Skeletal muscle tissue (tissue), 3 donors: ENCODE measurements at regions not wholly inside any gene's neighbourhood (a gene's known extent, or its start where the extent isn't known, plus 50 kb on each side); places are given as distances from the start of the nearest gene placed in this dataset.
A peak's percentile ranks its signal among the peaks of the same experiment; 100 is the strongest.

Experiments used
- H3K27ac ChIP-seq: one replicate; pipeline ENCODE4 v1.7.0; 2013; ENCODE audit warnings: mild to moderate bottlenecking, low read depth, low read length, inconsistent platforms
- H3K27me3 ChIP-seq, 3 donors: one replicate each; pipeline ENCODE4 v1.7.0; 2013; ENCODE audit warnings: low read length in 3 of 3; ENCODE audit not compliant: control insufficient read depth in 3 of 3, insufficient read depth in 3 of 3
- H3K36me3 ChIP-seq, 3 donors: one replicate each; pipeline ENCODE4 v1.7.0; 2013; ENCODE audit warnings: low read length in 3 of 3; ENCODE audit not compliant: control insufficient read depth in 3 of 3, insufficient read depth in 3 of 3
- H3K4me1 ChIP-seq, 3 donors: one replicate each; pipeline ENCODE4 v1.7.0; 2013; ENCODE audit warnings: low read length in 3 of 3, mild to moderate bottlenecking in 3 of 3; ENCODE audit not compliant: control insufficient read depth in 3 of 3, insufficient read depth in 3 of 3
- H3K4me3 ChIP-seq, 3 donors: one replicate each; pipeline ENCODE4 v1.7.0; 2013; ENCODE audit warnings: low read length in 3 of 3
- H3K9ac ChIP-seq, 3 donors: one replicate each; pipeline ENCODE4 v1.7.0; 2013; ENCODE audit warnings: low read length in 3 of 3, mild to moderate bottlenecking in 3 of 3, moderate library complexity in 2 of 3, low read depth in 1 of 3
- H3K9me3 ChIP-seq, 3 donors: one replicate each; pipeline ENCODE4 v1.7.0; 2013; ENCODE audit warnings: low read length in 3 of 3; ENCODE audit not compliant: control insufficient read depth in 3 of 3
- donor health status: Osteomylitis.

DNA sequence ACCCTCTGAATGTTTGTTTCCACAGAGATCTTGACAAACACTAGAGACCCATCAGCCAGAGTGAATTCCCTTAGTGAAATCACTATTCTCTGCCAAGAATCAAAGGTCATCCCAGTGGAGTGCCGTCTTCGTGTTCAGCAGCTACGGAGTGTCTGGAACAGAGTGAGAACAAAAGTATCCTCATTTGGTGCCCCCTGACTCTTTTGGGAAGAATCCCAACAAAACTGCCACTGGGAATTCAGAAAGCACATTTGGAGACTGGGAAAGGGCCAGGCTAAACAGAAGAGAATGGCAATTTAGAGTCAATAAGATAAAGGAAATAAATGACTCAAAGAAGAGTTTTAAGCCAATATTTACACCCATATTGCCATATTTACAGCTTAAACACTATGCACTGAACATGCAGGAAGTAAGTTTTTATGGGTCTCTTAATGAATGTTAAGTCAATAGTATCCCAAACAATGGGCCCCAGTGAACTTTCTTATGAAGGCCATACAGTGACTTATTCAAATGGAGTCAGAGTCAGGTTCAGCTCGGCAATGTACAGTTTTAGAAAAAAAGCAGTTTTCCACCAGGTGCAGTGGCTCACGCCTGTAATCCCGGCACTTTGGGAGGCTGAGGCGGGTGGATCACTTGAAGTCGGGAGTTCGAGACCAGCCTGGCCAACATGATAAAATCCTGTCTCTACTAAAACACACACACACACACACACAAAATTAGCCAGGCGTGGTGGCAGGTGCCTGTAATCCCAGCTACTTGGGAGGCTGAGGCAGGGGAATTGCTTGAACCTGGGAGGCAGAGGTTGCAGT is 392.6 kb downstream of the KLF5 start:
- Histone ChIP-seq H3K4me1 (no peaks in the 10 kb centered on the region), H3K9ac (no peak overlapping the region), H3K27me3 (no peaks in the 10 kb centered on the region), H3K4me3 (no peak overlapping the region), H3K27ac (no peak overlapping the region), H3K9me3 (no peaks in the 10 kb centered on the region), H3K36me3 (no peaks in the 10 kb centered on the region)

DNA sequence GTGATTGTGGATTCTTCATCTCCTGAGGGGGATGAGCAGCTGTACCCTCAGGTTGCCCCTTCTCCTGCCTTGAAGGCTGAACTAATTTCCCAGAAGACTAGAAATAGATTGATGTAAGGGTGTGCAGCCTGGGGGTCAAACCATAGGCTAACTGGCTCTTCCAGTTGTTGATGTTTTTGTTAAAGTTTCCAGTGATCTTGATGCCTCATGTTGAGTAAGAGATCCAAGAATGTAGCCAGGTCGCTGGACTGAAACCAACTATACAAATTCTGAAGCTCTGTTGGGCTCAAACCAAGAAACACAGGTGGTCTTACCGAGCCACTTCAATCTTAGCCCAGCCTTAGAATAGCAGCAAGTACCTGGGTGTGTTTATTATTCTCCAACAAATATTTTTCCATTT is 391.8 kb downstream of the KLF5 start:
- no peaks in the 10 kb centered on the region for H3K4me1 ChIP-seq
- no peaks in the 10 kb centered on the region for H3K9me3 ChIP-seq
- H3K27ac ChIP-seq = no peak overlapping the region
- no peak overlapping the region for H3K4me3 ChIP-seq
- no peaks in the 10 kb centered on the region for H3K27me3 ChIP-seq
- no peaks in the 10 kb centered on the region for H3K36me3 ChIP-seq
- H3K9ac ChIP-seq = no peak overlapping the region

DNA sequence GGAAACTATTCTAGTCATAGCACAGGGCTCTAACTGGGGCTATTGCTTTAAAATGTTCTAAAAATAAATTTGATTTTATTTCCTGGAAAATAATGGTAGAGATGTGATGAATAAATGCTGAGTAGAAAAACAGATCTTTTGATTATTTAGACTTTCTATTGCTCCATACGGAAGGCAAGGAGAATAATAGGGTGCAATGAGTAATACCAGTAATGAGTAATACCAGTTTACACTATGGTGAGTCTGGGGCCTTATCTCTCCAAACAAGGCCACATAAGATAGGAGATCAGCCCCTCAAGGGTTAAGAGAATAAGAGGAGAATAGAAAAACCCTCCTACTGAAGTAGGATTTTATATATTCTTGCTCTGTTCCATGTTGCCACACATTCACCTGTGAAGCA is 390.4 kb downstream of the KLF5 start:
- Histone ChIP-seq H3K36me3 (no peaks in the 10 kb centered on the region), H3K9ac (no peak overlapping the region), H3K27ac (no peak overlapping the region), H3K27me3 (no peaks in the 10 kb centered on the region), H3K4me1 (no peaks in the 10 kb centered on the region), H3K4me3 (no peak overlapping the region), H3K9me3 (no peaks in the 10 kb centered on the region)

DNA sequence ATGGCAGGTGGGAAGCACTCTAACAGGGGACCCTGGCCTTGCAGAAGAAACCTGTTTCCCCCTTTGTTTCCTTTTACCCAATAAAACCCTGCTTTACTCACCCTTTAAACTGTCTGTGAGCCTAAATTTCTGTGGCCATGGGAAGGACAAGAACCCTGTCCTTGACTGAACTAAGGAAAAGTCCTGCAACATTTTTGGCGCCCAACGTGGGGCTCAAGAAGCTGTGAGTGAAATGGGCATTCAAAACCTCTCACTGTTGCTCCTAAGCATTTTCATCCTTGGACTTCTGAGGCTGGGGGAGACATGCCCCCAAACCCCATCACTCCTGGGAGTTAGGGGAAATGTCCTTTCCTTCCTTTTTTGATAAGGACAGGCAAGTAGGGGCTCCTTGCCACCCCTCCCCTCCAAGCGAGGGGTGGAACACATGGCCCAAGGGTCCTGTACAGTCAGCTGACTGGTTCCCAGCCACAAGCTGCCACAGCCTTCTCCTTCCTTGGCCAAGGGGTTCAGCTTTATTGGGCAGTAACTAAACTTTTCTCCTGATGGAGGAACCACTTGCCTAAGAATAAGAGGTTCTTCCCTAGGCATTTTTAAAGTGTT is 381.6 kb downstream of the KLF5 start:
- H3K9me3 ChIP-seq = peaks cover 10 to 21% (median 12%) of the 10 kb centered on the region in 3 donors
- H3K27ac ChIP-seq = no peak overlapping the region
- H3K4me1 ChIP-seq = no peaks in the 10 kb centered on the region
- H3K4me3 ChIP-seq = peak overlapping the region in 1 of 3 donors; percentile 40
- H3K27me3 ChIP-seq = no peaks in the 10 kb centered on the region
- no peak overlapping the region for H3K9ac ChIP-seq
- no peaks in the 10 kb centered on the region for H3K36me3 ChIP-seq

DNA sequence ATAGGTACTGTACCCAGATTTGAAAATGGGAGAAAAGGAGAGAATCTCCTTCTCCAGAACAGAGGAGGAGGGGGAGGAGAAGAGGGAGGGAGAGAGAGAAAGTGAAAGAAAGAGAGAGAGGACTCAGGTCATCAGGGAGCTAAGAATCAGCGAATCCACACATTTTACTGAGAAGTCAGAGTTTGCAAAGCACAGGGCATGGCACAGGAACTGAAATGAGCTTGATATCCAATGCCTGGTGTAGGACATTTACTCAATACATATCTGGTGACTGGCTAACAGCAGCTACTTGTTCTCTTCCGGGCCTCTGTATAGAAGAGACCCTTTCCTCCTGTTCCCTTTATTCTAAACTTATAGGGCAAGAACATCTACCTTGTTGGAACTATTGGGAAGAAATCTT is 375.1 kb downstream of the KLF5 start:
- Histone ChIP-seq H3K4me3 (no peak overlapping the region), H3K36me3 (no peaks in the 10 kb centered on the region), H3K9me3 (peaks cover 0 to 4% (median 0%) of the 10 kb centered on the region in 3 donors), H3K4me1 (no peaks in the 10 kb centered on the region), H3K27ac (no peak overlapping the region), H3K27me3 (no peaks in the 10 kb centered on the region), H3K9ac (no peak overlapping the region)

DNA sequence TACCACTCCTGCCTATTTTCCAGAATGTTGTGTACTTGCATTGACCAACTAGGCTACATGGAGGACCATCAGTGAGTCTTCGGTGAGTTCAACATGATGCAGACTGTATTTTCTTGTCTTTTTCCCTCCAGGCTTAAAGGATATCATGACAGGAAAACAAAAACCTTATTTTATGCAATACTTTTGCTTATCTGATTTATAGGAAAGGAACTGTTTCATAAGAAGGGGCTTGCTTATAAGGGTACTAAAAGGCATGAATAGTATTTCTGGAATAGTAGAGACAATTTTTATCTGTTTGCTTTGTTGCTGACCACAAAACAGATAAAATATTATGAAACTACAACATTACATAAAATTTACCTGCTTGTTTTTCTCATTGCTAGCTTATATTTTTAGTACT is 374.7 kb downstream of the KLF5 start:
- Histone ChIP-seq H3K27me3 (no peaks in the 10 kb centered on the region), H3K9me3 (peaks cover 0 to 4% (median 0%) of the 10 kb centered on the region in 3 donors), H3K4me3 (no peak overlapping the region), H3K36me3 (no peaks in the 10 kb centered on the region), H3K27ac (no peak overlapping the region), H3K9ac (no peak overlapping the region), H3K4me1 (no peaks in the 10 kb centered on the region)

DNA sequence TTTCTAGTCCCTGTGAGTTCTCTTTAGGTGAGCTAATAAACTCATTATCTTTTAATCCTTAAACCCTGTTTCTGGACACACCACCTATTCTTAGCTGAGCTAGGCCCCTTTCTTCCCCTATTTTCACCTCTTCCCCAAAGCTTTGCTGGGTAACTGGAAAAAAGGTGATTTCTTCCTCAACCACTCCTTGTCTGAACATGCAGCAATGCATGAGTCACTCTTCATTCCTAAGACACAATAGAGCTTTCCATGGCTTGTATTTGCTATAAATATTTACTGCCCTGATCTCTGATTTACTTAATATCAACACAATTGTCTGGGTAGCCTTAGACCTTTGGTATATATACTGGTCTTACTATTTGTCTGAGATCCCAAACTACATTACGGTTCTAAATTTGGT is 370.9 kb downstream of the KLF5 start:
- Histone ChIP-seq H3K9ac (no peak overlapping the region), H3K36me3 (no peaks in the 10 kb centered on the region), H3K4me3 (no peak overlapping the region), H3K27me3 (no peaks in the 10 kb centered on the region), H3K4me1 (no peaks in the 10 kb centered on the region), H3K9me3 (no peaks in the 10 kb centered on the region), H3K27ac (no peak overlapping the region)

DNA sequence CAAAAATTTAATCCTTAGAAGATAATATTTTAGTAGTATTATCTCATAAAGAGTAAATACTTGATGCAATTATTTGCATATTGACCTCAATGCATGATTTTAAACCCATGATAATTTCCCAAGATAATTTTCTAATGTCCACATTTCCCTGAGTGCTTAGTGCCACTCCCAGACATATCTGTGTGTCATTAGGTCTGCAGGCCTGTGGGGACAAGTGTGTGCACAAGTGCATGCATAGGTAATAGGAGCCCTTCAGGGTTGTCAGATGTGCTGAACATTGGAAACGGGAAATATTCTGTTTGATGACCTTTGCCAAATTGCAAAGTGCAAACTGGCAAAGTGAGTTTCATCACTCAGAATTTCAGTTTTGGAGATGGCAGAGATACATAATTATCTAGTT is 369.9 kb downstream of the KLF5 start:
- no peaks in the 10 kb centered on the region for H3K9me3 ChIP-seq
- no peak overlapping the region for H3K9ac ChIP-seq
- H3K27ac ChIP-seq = no peak overlapping the region
- H3K4me3 ChIP-seq = no peak overlapping the region
- H3K4me1 ChIP-seq = no peaks in the 10 kb centered on the region
- no peaks in the 10 kb centered on the region for H3K36me3 ChIP-seq
- H3K27me3 ChIP-seq = no peaks in the 10 kb centered on the region

DNA sequence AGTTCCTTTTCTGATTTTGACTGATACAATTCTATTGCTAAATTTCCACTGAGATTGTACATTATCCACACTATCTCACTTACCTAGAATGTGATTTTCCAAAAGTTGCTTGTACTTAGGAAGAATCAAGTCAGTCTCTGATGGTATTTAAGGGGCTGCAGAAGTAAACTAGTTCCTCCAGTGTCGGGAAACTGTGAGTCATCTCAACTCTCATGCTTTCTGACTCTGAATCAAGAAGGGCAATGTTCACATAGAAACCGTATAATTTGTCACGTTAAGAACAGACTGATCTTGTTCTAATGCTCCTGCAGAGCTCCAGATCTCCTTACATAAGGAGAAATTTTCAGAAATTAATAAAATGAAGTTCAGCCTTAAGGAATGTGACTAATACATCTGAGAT is 369.3 kb downstream of the KLF5 start:
- Histone ChIP-seq H3K4me1 (no peaks in the 10 kb centered on the region), H3K27me3 (no peaks in the 10 kb centered on the region), H3K9me3 (no peaks in the 10 kb centered on the region), H3K4me3 (no peak overlapping the region), H3K9ac (no peak overlapping the region), H3K36me3 (no peaks in the 10 kb centered on the region), H3K27ac (no peak overlapping the region)

DNA sequence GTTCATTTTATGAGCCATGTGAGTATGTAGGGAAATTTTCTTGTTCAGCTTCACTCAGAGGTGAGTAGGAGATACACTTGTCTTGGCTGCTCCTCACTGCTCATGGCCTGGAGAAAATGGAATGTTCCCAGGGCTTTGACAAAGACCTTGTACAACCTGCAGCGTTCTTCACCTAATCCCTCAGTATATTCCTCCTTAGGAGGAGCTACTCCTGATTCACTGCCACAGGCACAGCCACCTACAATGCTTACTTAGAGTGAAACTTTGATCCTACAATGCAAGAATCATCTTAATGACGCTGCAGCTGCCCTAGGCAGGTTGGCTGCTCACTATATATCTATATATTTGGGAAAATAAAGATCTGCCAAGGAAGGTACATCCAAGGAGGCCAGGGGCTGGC is 364.2 kb downstream of the KLF5 start:
- H3K9ac ChIP-seq = no peak overlapping the region
- H3K9me3 ChIP-seq = no peaks in the 10 kb centered on the region
- no peak overlapping the region for H3K27ac ChIP-seq
- no peak overlapping the region for H3K4me3 ChIP-seq
- H3K4me1 ChIP-seq = no peaks in the 10 kb centered on the region
- no peaks in the 10 kb centered on the region for H3K27me3 ChIP-seq
- no peaks in the 10 kb centered on the region for H3K36me3 ChIP-seq
